ENCODE measurements at regions not wholly inside any gene's neighbourhood (a gene's known extent, or its start where the extent isn't known, plus 50 kb on each side); places are given as distances from the start of the nearest gene placed in this dataset.

- TF ChIP-seq CTCF (IDR thresholded peaks at IDR 0.05; ENCODE audit: low read depth, low read length, poor library complexity, severe bottlenecking) (no peak), EZH2phosphoT487 (IDR thresholded peaks at IDR 0.05; ENCODE audit: borderline replicate concordance, low read length) (no peak)
These were observed 70.2 kb upstream of the TMEM170B start for GRCh38 chr6:11467364-11467763.
